ENCODE measurements at regions not wholly inside any gene's neighbourhood (a gene's known extent, or its start where the extent isn't known, plus 50 kb on each side); places are given as distances from the start of the nearest gene placed in this dataset.

- no peak for DNase-seq (ENCODE audit: low read depth)
- H3K4me3 ChIP-seq (ENCODE audit: low read depth, low read length): no peak overlapping the region
- no peak for TF ChIP-seq CTCF (IDR thresholded peaks at IDR 0.05; ENCODE audit: low read depth, low read length, missing control alignments)
These were observed 322.9 kb upstream of the ZC3H12C start for GRCh38 chr11:109770323-109770722.

- TF ChIP-seq CTCF (IDR thresholded peaks at IDR 0.05; ENCODE audit: low read depth, low read length, missing control alignments): no peak
- no peak overlapping the region for H3K4me3 ChIP-seq (ENCODE audit: low read depth, low read length)
- DNase-seq (ENCODE audit: low read depth): no peak
These were observed 320.3 kb upstream of the ZC3H12C start for GRCh38 chr11:109772892-109773291.

GRCh38 chr11:109775686-109776085 lies 317.5 kb upstream of the ZC3H12C start:
- H3K4me3 ChIP-seq (ENCODE audit: low read depth, low read length): no peak overlapping the region
- DNase-seq (ENCODE audit: low read depth): no peak
- TF ChIP-seq CTCF (IDR thresholded peaks at IDR 0.05; ENCODE audit: low read depth, low read length, missing control alignments): no peak

- no peak for TF ChIP-seq CTCF (IDR thresholded peaks at IDR 0.05; ENCODE audit: low read depth, low read length, missing control alignments)
- DNase-seq (ENCODE audit: low read depth): no peak
- no peak overlapping the region for H3K4me3 ChIP-seq (ENCODE audit: low read depth, low read length)
These were observed 310.2 kb upstream of the ZC3H12C start for GRCh38 chr11:109783014-109783413.

GRCh38 chr11:109783840-109784239 lies 309.4 kb upstream of the ZC3H12C start:
- peak; percentile 29 for DNase-seq (ENCODE audit: low read depth)
- no peak for TF ChIP-seq CTCF (IDR thresholded peaks at IDR 0.05; ENCODE audit: low read depth, low read length, missing control alignments)
- no peak overlapping the region for H3K4me3 ChIP-seq (ENCODE audit: low read depth, low read length)

- H3K4me3 ChIP-seq (ENCODE audit: low read depth, low read length): no peak overlapping the region
- DNase-seq (ENCODE audit: low read depth): no peak
- no peak for TF ChIP-seq CTCF (IDR thresholded peaks at IDR 0.05; ENCODE audit: low read depth, low read length, missing control alignments)
These were observed 308.7 kb upstream of the ZC3H12C start for GRCh38 chr11:109784536-109784935.

GRCh38 chr11:109785198-109785597 lies 308.0 kb upstream of the ZC3H12C start:
- no peak overlapping the region for H3K4me3 ChIP-seq (ENCODE audit: low read depth, low read length)
- DNase-seq (ENCODE audit: low read depth): no peak
- no peak for TF ChIP-seq CTCF (IDR thresholded peaks at IDR 0.05; ENCODE audit: low read depth, low read length, missing control alignments)

Data from GM12864 (cell line).